Lower lobe of right lung (tissue), 2 donors: ENCODE measurements at regions not wholly inside any gene's neighbourhood (a gene's known extent, or its start where the extent isn't known, plus 50 kb on each side); places are given as distances from the start of the nearest gene placed in this dataset.
A peak's percentile ranks its signal among the peaks of the same experiment; 100 is the strongest.

Source experiments
- ATAC-seq, 2 donors: fragments of 200-7000 bp; cut with Tn5 transposase; one replicate each; pipeline ENCODE4 v1.9.1; 2020 to 2022; ENCODE audit warnings: mild to moderate bottlenecking in 2 of 2, moderate library complexity in 2 of 2
- DNase-seq: peaks from one replicate; pipeline ENCODE4 v3.0.0-alpha.2; 2020
- H3K27ac ChIP-seq: fragments of 200-600 bp; one replicate; pipeline ENCODE4 v1.8.0; 2022
- H3K27me3 ChIP-seq: fragments of 200-600 bp; one replicate; pipeline ENCODE4 v1.8.0; 2022; ENCODE audit warnings: low read depth
- H3K36me3 ChIP-seq: fragments of 200-600 bp; one replicate; pipeline ENCODE4 v1.8.0; 2022; ENCODE audit warnings: mild to moderate bottlenecking
- H3K4me1 ChIP-seq: fragments of 200-600 bp; one replicate; pipeline ENCODE4 v1.8.0; 2022
- H3K4me3 ChIP-seq: fragments of 200-600 bp; one replicate; pipeline ENCODE4 v1.8.0; 2022; ENCODE audit warnings: mild to moderate bottlenecking
- H3K9me3 ChIP-seq: fragments of 200-600 bp; one replicate; pipeline ENCODE4 v1.8.0; 2022
- intact Hi-C: fragments of 100-400 bp; cut with DNase I; formaldehyde crosslinking; loops from one replicate; pipeline ENCODE4 v1.11.0; 2022
- TF ChIP-seq, protein P1 (sequence below): fragments of 200-600 bp; IDR thresholded peaks from one replicate; pipeline ENCODE4 v1.8.0; 2022; ENCODE audit warnings: antibody characterized with exemption, mild to moderate bottlenecking
- donor health status: DM: no; HTN: yes; CAD: no; lungs with severe emphysema.

DNA sequence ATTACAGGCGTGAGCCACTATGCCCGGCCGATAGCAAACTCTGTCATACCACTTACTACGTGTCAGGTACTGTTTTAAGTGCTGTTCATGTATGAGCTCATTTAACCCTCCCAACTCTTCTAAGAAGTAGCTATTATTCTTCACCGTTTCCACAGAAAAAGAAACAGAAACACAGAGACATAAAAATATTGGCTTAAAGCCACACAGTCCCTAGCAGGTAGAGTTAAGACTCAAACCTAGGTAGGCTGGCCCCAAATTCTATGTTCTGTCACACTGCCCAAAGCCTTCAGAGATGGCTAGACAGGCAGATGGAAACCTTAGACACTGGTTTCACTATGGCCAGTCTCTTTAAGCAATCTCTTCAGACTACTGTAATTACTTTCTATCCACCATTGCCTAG is 149.8 kb upstream of the KCNMB2 start:
- Histone ChIP-seq H3K27ac (no peak overlapping the region), H3K27me3 (no peaks in the 10 kb centered on the region), H3K4me1 (peaks cover 11% of the 10 kb centered on the region), H3K36me3 (no peaks in the 10 kb centered on the region), H3K4me3 (no peak overlapping the region), H3K9me3 (no peaks in the 10 kb centered on the region)
- TF ChIP-seq, protein P1, sequence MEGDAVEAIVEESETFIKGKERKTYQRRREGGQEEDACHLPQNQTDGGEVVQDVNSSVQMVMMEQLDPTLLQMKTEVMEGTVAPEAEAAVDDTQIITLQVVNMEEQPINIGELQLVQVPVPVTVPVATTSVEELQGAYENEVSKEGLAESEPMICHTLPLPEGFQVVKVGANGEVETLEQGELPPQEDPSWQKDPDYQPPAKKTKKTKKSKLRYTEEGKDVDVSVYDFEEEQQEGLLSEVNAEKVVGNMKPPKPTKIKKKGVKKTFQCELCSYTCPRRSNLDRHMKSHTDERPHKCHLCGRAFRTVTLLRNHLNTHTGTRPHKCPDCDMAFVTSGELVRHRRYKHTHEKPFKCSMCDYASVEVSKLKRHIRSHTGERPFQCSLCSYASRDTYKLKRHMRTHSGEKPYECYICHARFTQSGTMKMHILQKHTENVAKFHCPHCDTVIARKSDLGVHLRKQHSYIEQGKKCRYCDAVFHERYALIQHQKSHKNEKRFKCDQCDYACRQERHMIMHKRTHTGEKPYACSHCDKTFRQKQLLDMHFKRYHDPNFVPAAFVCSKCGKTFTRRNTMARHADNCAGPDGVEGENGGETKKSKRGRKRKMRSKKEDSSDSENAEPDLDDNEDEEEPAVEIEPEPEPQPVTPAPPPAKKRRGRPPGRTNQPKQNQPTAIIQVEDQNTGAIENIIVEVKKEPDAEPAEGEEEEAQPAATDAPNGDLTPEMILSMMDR = no peak
- ATAC-seq (peak in 1 of 2 donors; percentile 62), DNase-seq (no peak)
- intact Hi-C loops = no loop called here

DNA sequence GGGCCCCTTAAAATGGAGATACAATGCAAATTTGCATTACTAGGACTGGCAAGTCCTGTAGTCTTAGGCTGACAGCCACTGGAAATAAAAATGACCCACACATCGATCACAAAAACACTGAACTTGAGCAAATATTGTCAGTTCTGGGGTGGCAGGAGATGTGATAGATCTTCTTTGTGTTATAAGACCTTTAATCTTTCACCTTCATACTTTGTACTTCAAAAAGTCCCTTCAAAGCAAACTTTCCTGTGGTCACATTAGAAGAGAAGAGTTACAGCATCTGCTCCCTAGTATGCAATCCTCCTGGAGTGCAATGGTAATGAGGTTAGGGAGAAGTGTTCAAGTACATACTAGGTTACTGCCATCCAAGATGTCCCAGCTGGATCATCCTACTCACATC is 149.4 kb upstream of the KCNMB2 start:
- no peak overlapping the region for H3K4me3 ChIP-seq
- intact Hi-C loops = no loop called here
- DNase-seq (no peak), ATAC-seq (peak in 1 of 2 donors; percentile 43)
- TF ChIP-seq, protein P1 = no peak
- H3K36me3 ChIP-seq = no peaks in the 10 kb centered on the region
- H3K27ac ChIP-seq = no peak overlapping the region
- H3K4me1 ChIP-seq = peaks cover 11% of the 10 kb centered on the region
- H3K27me3 ChIP-seq = no peaks in the 10 kb centered on the region
- H3K9me3 ChIP-seq = no peaks in the 10 kb centered on the region

DNA sequence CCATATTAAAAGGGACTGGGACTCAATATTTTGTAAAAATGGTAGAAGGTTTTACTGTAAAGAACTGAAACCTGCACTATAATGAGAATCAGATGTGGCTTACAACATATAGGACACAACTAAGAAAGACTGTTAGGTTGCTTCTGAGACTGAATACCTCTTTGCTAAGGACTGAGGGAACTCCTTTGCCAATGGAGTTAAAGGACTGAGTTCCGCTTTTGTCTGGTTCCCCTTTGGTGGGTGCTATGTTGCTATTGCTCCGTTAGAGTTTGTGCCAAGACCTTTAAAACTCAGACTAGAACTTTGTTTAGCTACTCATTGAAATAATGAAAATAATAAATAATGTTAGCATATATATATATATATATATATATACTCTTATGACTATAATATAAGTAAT is 147.8 kb upstream of the KCNMB2 start:
- intact Hi-C loops = no loop called here
- peaks cover 22% of the 10 kb centered on the region for H3K4me1 ChIP-seq
- H3K9me3 ChIP-seq = no peaks in the 10 kb centered on the region
- ATAC-seq (no peak), DNase-seq (no peak)
- H3K27me3 ChIP-seq = no peaks in the 10 kb centered on the region
- no peak overlapping the region for H3K4me3 ChIP-seq
- no peak overlapping the region for H3K27ac ChIP-seq
- H3K36me3 ChIP-seq = no peaks in the 10 kb centered on the region
- TF ChIP-seq, protein P1 = no peak

DNA sequence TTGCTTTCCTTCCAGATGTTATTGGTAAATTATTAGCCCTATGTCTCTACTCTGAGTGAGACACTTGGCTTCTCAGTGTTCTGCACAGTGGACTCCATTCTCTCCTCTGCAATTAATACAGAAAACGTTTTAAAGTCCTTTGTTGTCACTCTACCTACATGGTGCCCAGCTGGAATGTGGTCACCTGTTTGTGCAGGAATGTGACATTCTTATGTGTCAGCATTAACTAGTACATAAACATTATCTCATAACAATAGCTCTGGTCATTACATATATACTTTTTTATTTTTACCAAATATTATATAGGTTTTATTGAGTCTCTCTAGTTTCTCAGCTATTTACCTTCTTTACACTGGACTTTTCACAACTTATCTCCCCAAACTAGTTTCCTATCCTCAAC is 147.0 kb upstream of the KCNMB2 start:
- TF ChIP-seq, protein P1 = no peak
- Histone ChIP-seq H3K9me3 (no peaks in the 10 kb centered on the region), H3K4me1 (peaks cover 18% of the 10 kb centered on the region), H3K4me3 (no peak overlapping the region), H3K27ac (no peak overlapping the region), H3K36me3 (no peaks in the 10 kb centered on the region), H3K27me3 (no peaks in the 10 kb centered on the region)
- no peak for ATAC-seq
- intact Hi-C loops = no loop called here
- DNase-seq = no peak

DNA sequence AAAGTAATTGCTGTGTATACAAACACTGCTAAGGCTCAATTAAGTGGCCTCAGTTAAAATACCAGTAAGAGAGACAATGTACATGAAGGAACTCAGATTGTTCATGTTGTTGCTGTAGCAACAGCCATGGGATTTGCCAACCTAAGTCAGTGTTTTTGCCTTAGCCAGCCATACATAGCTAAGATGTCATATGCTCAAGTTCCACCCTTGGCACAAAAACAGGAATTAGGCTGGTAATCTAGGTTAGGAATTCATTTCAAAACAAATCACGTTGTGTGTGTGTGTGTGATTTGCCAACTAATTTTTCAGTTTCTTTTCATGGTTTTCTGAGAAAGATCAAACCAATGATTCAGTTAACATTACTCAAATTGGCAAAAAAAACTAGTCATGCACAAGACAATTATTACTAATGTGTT is 143.7 kb upstream of the KCNMB2 start:
- Histone ChIP-seq H3K36me3 (no peaks in the 10 kb centered on the region), H3K4me3 (no peak overlapping the region), H3K27me3 (no peaks in the 10 kb centered on the region), H3K27ac (no peak overlapping the region), H3K9me3 (no peaks in the 10 kb centered on the region), H3K4me1 (peaks cover 13% of the 10 kb centered on the region)
- intact Hi-C loops = no loop called here
- TF ChIP-seq, protein P1 = no peak
- peak; percentile 57 to 61 for ATAC-seq
- DNase-seq = no peak

DNA sequence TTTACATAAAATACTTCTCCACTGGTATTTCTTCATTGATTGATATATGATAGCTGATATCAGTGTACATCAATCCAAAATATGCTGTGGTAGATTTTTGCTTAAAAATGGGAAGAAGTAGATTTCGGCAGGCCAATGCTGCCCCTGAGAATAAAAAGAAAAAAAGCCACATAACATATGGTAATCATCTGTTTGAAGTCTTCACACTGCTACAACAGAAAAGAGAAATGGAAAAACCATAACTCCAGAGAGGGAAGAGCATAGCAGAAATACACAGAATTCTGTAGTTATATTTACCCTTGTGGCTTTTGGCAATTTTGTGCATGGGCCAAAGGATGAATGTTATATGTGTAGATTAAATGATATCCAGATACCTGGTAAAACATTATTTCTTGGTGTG is 143.1 kb upstream of the KCNMB2 start:
- Histone ChIP-seq H3K27me3 (no peaks in the 10 kb centered on the region), H3K27ac (no peak overlapping the region), H3K36me3 (no peaks in the 10 kb centered on the region), H3K9me3 (no peaks in the 10 kb centered on the region), H3K4me1 (peaks cover 13% of the 10 kb centered on the region), H3K4me3 (no peak overlapping the region)
- ATAC-seq = no peak
- TF ChIP-seq, protein P1 = no peak
- DNase-seq = no peak
- intact Hi-C loops = no loop called here
